Caco-2 (cell line): ENCODE measurements at regions not wholly inside any gene's neighbourhood (a gene's known extent, or its start where the extent isn't known, plus 50 kb on each side); places are given as distances from the start of the nearest gene placed in this dataset.

Source experiments
- BruUV-seq: library from RNA; stranded (reverse); fragments of 400-500 nt; replicated peaks from 2 replicates; lab custom pipeline; 2021; lab: Mats Ljungman, UMichigan
- CTCF ChIA-PET: fragments of 300-600 bp; sonication (Branson Sonifier 250); formaldehyde crosslinking; loops from one replicate; lab custom pipeline; 2022; ENCODE audit warnings: antibody characterized with exemption; lab: Charles Lee
- POLR2A ChIA-PET: fragments of 300-600 bp; sonication (Branson Sonifier 250); formaldehyde crosslinking; loops from one replicate; lab custom pipeline; 2022; ENCODE audit warnings: antibody characterized with exemption; lab: Charles Lee
- DNase-seq, 2 experiments: peaks; one replicate each; pipeline versions ENCODE4 v3.0.0 to v3.0.0-alpha.2; 2020 to 2022
- H3K27me3 ChIP-seq: replicated peaks from 2 replicates; pipeline ENCODE4 v1.6.0; 2011; ENCODE audit warnings: low read length; ENCODE audit not compliant: control insufficient read depth, insufficient read depth
- H3K36me3 ChIP-seq: 2 replicates; pipeline ENCODE4 v1.5.1; 2011; ENCODE audit warnings: low read length; ENCODE audit not compliant: control insufficient read depth, insufficient read depth
- H3K4me1 ChIP-seq: fragments of 250-450 bp; sonication (Bioruptor Pico); 2 replicates; pipeline ENCODE4 v1.5.1; 2020; ENCODE audit warnings: mild to moderate bottlenecking
- H3K4me3 ChIP-seq: 2 replicates; pipeline ENCODE4 v1.5.1; 2011; ENCODE audit warnings: low read depth, mild to moderate bottlenecking, control low read depth, low read length
- H3K9me3 ChIP-seq: fragments of 250-450 bp; sonication (Bioruptor Pico); 2 replicates; pipeline ENCODE4 v1.5.1; 2020; ENCODE audit warnings: mild to moderate bottlenecking, moderate library complexity
- H3K27ac Mint-ChIP-seq: one replicate; pipeline ENCODE4 v1.8.0; 2022; ENCODE audit warnings: mixed read lengths; ENCODE audit not compliant: unreplicated experiment
- H3K27me3 Mint-ChIP-seq: one replicate; pipeline ENCODE4 v1.8.0; 2022; ENCODE audit warnings: mixed read lengths; ENCODE audit not compliant: insufficient read depth, unreplicated experiment
- H3K36me3 Mint-ChIP-seq: one replicate; pipeline ENCODE4 v1.8.0; 2022; ENCODE audit warnings: mild to moderate bottlenecking, mixed read lengths; ENCODE audit not compliant: insufficient read depth, unreplicated experiment
- H3K4me1 Mint-ChIP-seq: one replicate; pipeline ENCODE4 v1.8.0; 2022; ENCODE audit warnings: low read depth, mixed read lengths; ENCODE audit not compliant: unreplicated experiment
- H3K4me3 Mint-ChIP-seq: one replicate; pipeline ENCODE4 v1.8.0; 2022; ENCODE audit warnings: mild to moderate bottlenecking, moderate library complexity, mixed read lengths; ENCODE audit not compliant: unreplicated experiment
- H3K9me3 Mint-ChIP-seq: one replicate; pipeline ENCODE4 v1.8.0; 2022; ENCODE audit warnings: mixed read lengths; ENCODE audit not compliant: unreplicated experiment
- intact Hi-C: fragments of 100-400 bp; cut with micrococcal nuclease; formaldehyde crosslinking; loops from one replicate; pipeline ENCODE4 v1.10.0; 2022; ENCODE audit not compliant: unreplicated experiment
- TF ChIP-seq, protein P1 (sequence below), 2 experiments: fragments of 200-600 bp in 1 of 2; IDR thresholded peaks; 1 replicate in 1 of 2; 2 replicates in 1 of 2; pipeline versions ENCODE4 v1.5.1 to v1.8.0; 2011 to 2022; ENCODE audit warnings: antibody characterized with exemption in 1 of 2, control low read depth in 1 of 2, inconsistent platforms in 1 of 2, low read depth in 1 of 2, low read length in 1 of 2, mild to moderate bottlenecking in 1 of 2, moderate library complexity in 1 of 2; ENCODE audit not compliant: insufficient read depth in 1 of 2, severe bottlenecking in 1 of 2, unreplicated experiment in 1 of 2

- TF ChIP-seq, protein P1, sequence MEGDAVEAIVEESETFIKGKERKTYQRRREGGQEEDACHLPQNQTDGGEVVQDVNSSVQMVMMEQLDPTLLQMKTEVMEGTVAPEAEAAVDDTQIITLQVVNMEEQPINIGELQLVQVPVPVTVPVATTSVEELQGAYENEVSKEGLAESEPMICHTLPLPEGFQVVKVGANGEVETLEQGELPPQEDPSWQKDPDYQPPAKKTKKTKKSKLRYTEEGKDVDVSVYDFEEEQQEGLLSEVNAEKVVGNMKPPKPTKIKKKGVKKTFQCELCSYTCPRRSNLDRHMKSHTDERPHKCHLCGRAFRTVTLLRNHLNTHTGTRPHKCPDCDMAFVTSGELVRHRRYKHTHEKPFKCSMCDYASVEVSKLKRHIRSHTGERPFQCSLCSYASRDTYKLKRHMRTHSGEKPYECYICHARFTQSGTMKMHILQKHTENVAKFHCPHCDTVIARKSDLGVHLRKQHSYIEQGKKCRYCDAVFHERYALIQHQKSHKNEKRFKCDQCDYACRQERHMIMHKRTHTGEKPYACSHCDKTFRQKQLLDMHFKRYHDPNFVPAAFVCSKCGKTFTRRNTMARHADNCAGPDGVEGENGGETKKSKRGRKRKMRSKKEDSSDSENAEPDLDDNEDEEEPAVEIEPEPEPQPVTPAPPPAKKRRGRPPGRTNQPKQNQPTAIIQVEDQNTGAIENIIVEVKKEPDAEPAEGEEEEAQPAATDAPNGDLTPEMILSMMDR (IDR thresholded peaks at IDR 0.05; ENCODE audit: insufficient read depth in 1 of 2, low read depth in 1 of 2, low read length in 1 of 2, severe bottlenecking in 1 of 2, unreplicated experiment in 1 of 2), result no peak
- no peaks in the 10 kb centered on the region for H3K4me1 Mint-ChIP-seq
- CTCF ChIA-PET, result no interaction called here
- Histone ChIP-seq H3K27me3 (no peaks in the 10 kb centered on the region; the same call in 1 of the 2 replicates), H3K4me3 (no peak overlapping the region), H3K9me3 (no peaks in the 10 kb centered on the region), H3K4me1 (no peaks in the 10 kb centered on the region), H3K36me3 (no peaks in the 10 kb centered on the region)
- no peaks in the 10 kb centered on the region for H3K27me3 Mint-ChIP-seq
- no peak for DNase-seq
- H3K4me3 Mint-ChIP-seq, result no peak overlapping the region
- H3K27ac Mint-ChIP-seq, result no peak overlapping the region
- POLR2A ChIA-PET, result no interaction called here
- no TSS peak for BruUV-seq
- H3K9me3 Mint-ChIP-seq, result no peaks in the 10 kb centered on the region
- H3K36me3 Mint-ChIP-seq, result no peaks in the 10 kb centered on the region
- intact Hi-C loops, result no loop called here
Observed at GRCh38 chr9:85359161-85359560, 382.6 kb downstream of the AGTPBP1 start.

DNA sequence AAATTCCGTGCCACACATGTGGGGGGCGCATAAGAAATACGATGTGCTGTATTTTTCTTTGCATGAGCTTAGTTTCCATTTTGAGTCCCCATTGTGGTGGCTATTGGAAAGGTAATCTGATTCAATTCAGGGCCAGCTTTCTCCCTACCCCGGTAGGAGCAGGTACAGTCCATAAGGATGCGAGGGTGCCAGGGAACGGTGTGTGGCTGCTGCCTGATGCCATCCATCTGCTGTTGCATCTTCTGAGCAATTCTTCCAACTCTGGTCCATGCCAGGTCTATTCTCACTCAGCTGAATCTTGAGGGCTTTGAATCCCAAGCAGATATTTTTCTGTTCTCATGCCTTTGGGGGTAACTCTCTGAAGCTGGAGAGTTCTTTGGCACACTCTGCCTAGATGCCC is 392.7 kb downstream of the AGTPBP1 start:
- Mint-ChIP-seq H3K9me3 (no peaks in the 10 kb centered on the region), H3K27ac (no peak overlapping the region), H3K36me3 (no peaks in the 10 kb centered on the region), H3K27me3 (peaks cover 3% of the 10 kb centered on the region), H3K4me3 (no peak overlapping the region), H3K4me1 (no peaks in the 10 kb centered on the region)
- ChIA-PET CTCF (no interaction called here), POLR2A (no interaction called here)
- no peaks in the 10 kb centered on the region for H3K27me3 ChIP-seq
- H3K36me3 ChIP-seq, result no peaks in the 10 kb centered on the region
- no peak for DNase-seq
- TF ChIP-seq, protein P1 (IDR thresholded peaks at IDR 0.05; ENCODE audit: insufficient read depth in 1 of 2, low read depth in 1 of 2, low read length in 1 of 2, severe bottlenecking in 1 of 2, unreplicated experiment in 1 of 2), result no peak
- BruUV-seq, result no TSS peak
- intact Hi-C loops, result no loop called here
- H3K4me1 ChIP-seq, result no peaks in the 10 kb centered on the region
- no peak overlapping the region for H3K4me3 ChIP-seq
- no peaks in the 10 kb centered on the region for H3K9me3 ChIP-seq

GRCh38 chr9:85347541-85347940 is 394.2 kb downstream of the AGTPBP1 start:
- Histone ChIP-seq H3K4me3 (no peak overlapping the region), H3K27me3 (no peaks in the 10 kb centered on the region), H3K4me1 (no peaks in the 10 kb centered on the region), H3K9me3 (no peaks in the 10 kb centered on the region), H3K36me3 (no peaks in the 10 kb centered on the region)
- TF ChIP-seq, protein P1 (IDR thresholded peaks at IDR 0.05; ENCODE audit: insufficient read depth in 1 of 2, low read depth in 1 of 2, low read length in 1 of 2, severe bottlenecking in 1 of 2, unreplicated experiment in 1 of 2), result no peak
- no peak for DNase-seq
- no peak overlapping the region for H3K4me3 Mint-ChIP-seq
- ChIA-PET POLR2A (no interaction called here), CTCF (no interaction called here)
- BruUV-seq, result no TSS peak
- no peaks in the 10 kb centered on the region for H3K36me3 Mint-ChIP-seq
- no peaks in the 10 kb centered on the region for H3K4me1 Mint-ChIP-seq
- H3K27me3 Mint-ChIP-seq, result peaks cover 12% of the 10 kb centered on the region
- intact Hi-C loops, result no loop called here
- H3K9me3 Mint-ChIP-seq, result no peaks in the 10 kb centered on the region
- H3K27ac Mint-ChIP-seq, result no peak overlapping the region
